ENCODE measurements at regions not wholly inside any gene's neighbourhood (a gene's known extent, or its start where the extent isn't known, plus 50 kb on each side); places are given as distances from the start of the nearest gene placed in this dataset.

- TF ChIP-seq MAX (IDR thresholded peaks at IDR 0.05): no peak
- no peak for TF ChIP-seq TAF1 (IDR thresholded peaks at IDR 0.05; ENCODE audit: low read depth)
- TF ChIP-seq REST (IDR thresholded peaks at IDR 0.05; ENCODE audit: low read depth): no peak
- no peak for TF ChIP-seq USF1 (IDR thresholded peaks at IDR 0.05)
- no peak for TF ChIP-seq RAD21 (IDR thresholded peaks at IDR 0.05; ENCODE audit: low read depth)
- TF ChIP-seq CEBPB (IDR thresholded peaks at IDR 0.05): no peak
- no peak for TF ChIP-seq CREB1 (IDR thresholded peaks at IDR 0.05; ENCODE audit: low read depth)
- no peak for TF ChIP-seq TCF12 (IDR thresholded peaks at IDR 0.05; ENCODE audit: low read depth)
- no peak for TF ChIP-seq EP300 (IDR thresholded peaks at IDR 0.05; ENCODE audit: borderline replicate concordance)
- TF ChIP-seq YY1 (IDR thresholded peaks at IDR 0.05; ENCODE audit: low read depth): no peak
These were observed 468.1 kb downstream of the SPATA31D1 start for GRCh38 chr9:82456642-82457041.

Measured in Ishikawa (cell line).